OCI-LY1 (cell line): ENCODE measurements at regions not wholly inside any gene's neighbourhood (a gene's known extent, or its start where the extent isn't known, plus 50 kb on each side); places are given as distances from the start of the nearest gene placed in this dataset.

Experiments used
- H2AFZ ChIP-seq: fragments of 200-600 bp; sonication (generic), shearing (Covaris generic); 2 replicates; pipeline ENCODE4 v1.6.0; 2014; ENCODE audit warnings: antibody characterized with exemption, mild to moderate bottlenecking, low read length
- H3F3A ChIP-seq: fragments of 200-600 bp; sonication (generic), shearing (Covaris generic); 2 replicates; pipeline ENCODE4 v1.6.0; 2014; ENCODE audit warnings: mild to moderate bottlenecking, antibody characterized with exemption, low read length, moderate library complexity; ENCODE audit not compliant: insufficient read depth
- H3K27ac ChIP-seq: fragments of 200-600 bp; sonication (generic); 2 replicates; pipeline ENCODE4 v1.5.1; 2014; ENCODE audit warnings: low read length, mixed run types, mild to moderate bottlenecking, low read depth; ENCODE audit not compliant: poor library complexity, severe bottlenecking
- H3K27me3 ChIP-seq: fragments of 200-600 bp; sonication (generic); 2 replicates; pipeline ENCODE4 v1.6.0; 2014; ENCODE audit warnings: antibody characterized with exemption, mild to moderate bottlenecking, low read length, moderate library complexity; ENCODE audit not compliant: insufficient read depth
- H3K36me3 ChIP-seq: fragments of 200-600 bp; sonication (generic); 2 replicates; pipeline ENCODE4 v1.6.1; 2014; ENCODE audit warnings: mild to moderate bottlenecking, antibody characterized with exemption, low read length, moderate library complexity, mixed read lengths; ENCODE audit not compliant: insufficient read depth
- H3K4me1 ChIP-seq: fragments of 200-600 bp; sonication (generic); 2 replicates; pipeline ENCODE4 v1.5.1; 2014; ENCODE audit warnings: mild to moderate bottlenecking, low read length, moderate library complexity; ENCODE audit not compliant: insufficient read depth, severe bottlenecking
- H3K4me2 ChIP-seq: fragments of 200-600 bp; sonication (generic), shearing (Covaris generic); 2 replicates; pipeline ENCODE4 v1.6.1; 2014; ENCODE audit warnings: low read length
- H3K4me3 ChIP-seq: fragments of 200-600 bp; sonication (generic); 2 replicates; pipeline ENCODE4 v1.5.1; 2014; ENCODE audit warnings: low read length, low read depth, mild to moderate bottlenecking, mixed read lengths; ENCODE audit not compliant: poor library complexity, severe bottlenecking
- H3K79me2 ChIP-seq: fragments of 200-600 bp; shearing (Covaris generic); 2 replicates; pipeline ENCODE4 v1.6.1; 2016; ENCODE audit warnings: mixed run types, low read length, mixed read lengths; ENCODE audit not compliant: insufficient read depth
- H3K9ac ChIP-seq: fragments of 200-600 bp; sonication (generic), shearing (Covaris generic); 2 replicates; pipeline ENCODE4 v1.6.1; 2014; ENCODE audit warnings: mild to moderate bottlenecking, low read length, mixed read lengths
- H3K9me2 ChIP-seq: fragments of 200-600 bp; sonication (generic), shearing (Covaris generic); 2 replicates; pipeline ENCODE4 v1.6.1; 2014; ENCODE audit warnings: low read depth, mild to moderate bottlenecking, low read length, mixed read lengths
- H3K9me3 ChIP-seq: fragments of 200-600 bp; shearing (Covaris generic); 2 replicates; pipeline ENCODE4 v1.6.1; 2014; ENCODE audit warnings: low read length, mixed read lengths
- H4K20me1 ChIP-seq: fragments of 200-600 bp; sonication (generic), shearing (Covaris generic); 2 replicates; pipeline ENCODE4 v1.6.0; 2016; ENCODE audit warnings: mild to moderate bottlenecking, low read length; ENCODE audit not compliant: insufficient read depth
- EZH2 ChIP-seq: fragments of 200-600 bp; sonication (generic), shearing (Covaris generic); IDR thresholded peaks from 2 replicates; pipeline ENCODE4 v1.8.0; 2017; ENCODE audit warnings: borderline replicate concordance, mixed run types, mild to moderate bottlenecking, antibody characterized with exemption, low read length, moderate library complexity, mixed read lengths
- TF ChIP-seq, protein P1 (sequence below): fragments of 200-600 bp; sonication (generic), shearing (Covaris generic); IDR thresholded peaks from 2 replicates; pipeline ENCODE4 v1.5.1; 2017; ENCODE audit warnings: mild to moderate bottlenecking, antibody characterized with exemption, low read length, moderate library complexity, mixed read lengths

DNA sequence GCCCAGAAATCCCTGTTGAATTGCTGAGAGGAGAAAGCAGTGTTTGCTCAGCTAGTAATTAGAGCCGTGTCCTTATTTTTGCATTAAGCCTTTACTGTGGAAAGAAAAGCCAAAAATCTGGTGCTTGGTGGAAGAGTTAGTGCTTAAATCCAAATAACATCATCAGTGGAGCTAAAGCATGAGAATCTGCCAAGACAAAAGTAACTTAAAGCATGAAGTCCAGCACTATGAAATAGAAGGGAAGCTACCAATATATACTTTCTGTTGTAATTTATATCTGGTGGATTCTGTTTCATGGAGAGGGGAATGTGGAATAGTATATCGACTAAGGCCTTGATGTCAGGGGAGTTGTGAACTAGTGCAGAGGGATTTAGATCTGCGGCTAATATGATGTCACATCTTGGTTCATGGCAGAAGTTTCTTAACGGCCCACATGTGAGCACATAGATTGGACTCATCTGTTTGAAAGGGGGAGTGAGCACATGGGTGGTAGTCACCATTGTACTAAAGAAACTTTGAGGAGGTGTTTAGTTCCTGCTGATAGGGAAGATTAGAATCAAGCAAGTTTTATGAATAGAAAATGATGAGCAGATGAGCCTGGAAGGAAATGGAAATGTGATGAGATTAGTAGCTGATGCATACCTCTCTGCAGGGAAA is 224.4 kb upstream of the MTNR1B start:
- Histone ChIP-seq H3F3A (no peaks in the 10 kb centered on the region), H4K20me1 (no peaks in the 10 kb centered on the region), H3K27ac (no peak overlapping the region), H3K36me3 (no peaks in the 10 kb centered on the region), H2AFZ (no peak overlapping the region), H3K27me3 (no peaks in the 10 kb centered on the region), H3K9ac (no peak overlapping the region), H3K4me1 (no peaks in the 10 kb centered on the region), H3K79me2 (no peaks in the 10 kb centered on the region), H3K9me2 (no peaks in the 10 kb centered on the region), H3K4me2 (no peak overlapping the region), H3K4me3 (no peak overlapping the region), H3K9me3 (no peaks in the 10 kb centered on the region)
- no peak for TF ChIP-seq EZH2
- TF ChIP-seq, protein P1, sequence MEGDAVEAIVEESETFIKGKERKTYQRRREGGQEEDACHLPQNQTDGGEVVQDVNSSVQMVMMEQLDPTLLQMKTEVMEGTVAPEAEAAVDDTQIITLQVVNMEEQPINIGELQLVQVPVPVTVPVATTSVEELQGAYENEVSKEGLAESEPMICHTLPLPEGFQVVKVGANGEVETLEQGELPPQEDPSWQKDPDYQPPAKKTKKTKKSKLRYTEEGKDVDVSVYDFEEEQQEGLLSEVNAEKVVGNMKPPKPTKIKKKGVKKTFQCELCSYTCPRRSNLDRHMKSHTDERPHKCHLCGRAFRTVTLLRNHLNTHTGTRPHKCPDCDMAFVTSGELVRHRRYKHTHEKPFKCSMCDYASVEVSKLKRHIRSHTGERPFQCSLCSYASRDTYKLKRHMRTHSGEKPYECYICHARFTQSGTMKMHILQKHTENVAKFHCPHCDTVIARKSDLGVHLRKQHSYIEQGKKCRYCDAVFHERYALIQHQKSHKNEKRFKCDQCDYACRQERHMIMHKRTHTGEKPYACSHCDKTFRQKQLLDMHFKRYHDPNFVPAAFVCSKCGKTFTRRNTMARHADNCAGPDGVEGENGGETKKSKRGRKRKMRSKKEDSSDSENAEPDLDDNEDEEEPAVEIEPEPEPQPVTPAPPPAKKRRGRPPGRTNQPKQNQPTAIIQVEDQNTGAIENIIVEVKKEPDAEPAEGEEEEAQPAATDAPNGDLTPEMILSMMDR: no peak

DNA sequence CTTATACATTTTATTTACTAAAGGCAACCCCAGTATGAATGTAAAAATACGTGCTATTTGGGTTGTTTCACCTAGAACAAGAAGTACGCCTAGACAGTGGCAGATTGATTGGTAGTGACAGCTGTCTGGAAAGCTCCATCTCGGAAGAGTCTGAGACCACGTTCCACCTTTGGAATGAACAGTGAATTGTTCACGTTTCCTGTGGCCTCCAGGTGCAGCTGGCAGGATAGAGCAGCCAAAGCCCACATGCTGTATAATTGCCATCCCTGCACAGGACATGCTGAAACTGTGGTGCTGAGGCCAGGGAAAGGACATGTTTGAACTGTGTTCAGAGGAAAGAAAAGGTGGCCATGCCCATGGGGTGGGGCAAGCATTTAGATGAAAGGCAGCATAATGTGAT is 218.7 kb upstream of the MTNR1B start:
- no peak overlapping the region for H3K4me2 ChIP-seq
- TF ChIP-seq, protein P1: no peak
- TF ChIP-seq EZH2: no peak

DNA sequence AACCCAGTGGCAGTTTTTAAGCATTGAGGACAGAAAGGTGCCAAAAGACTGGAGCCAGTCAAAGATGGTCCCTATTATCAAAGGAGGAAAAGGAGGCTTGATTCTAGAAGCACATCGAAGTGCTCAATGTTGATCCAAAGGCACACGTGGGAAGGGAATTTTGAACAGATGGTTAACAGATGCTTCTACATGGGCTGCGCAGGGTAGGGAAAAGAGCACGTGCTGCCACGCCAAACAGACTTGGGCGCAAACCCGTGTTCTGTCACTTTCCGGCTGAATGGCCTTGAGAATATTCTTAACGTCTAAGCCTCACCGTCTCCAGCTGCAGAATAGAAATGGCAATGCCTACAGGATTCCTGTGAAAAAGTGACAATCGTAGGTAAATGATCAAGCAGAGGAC is 217.9 kb upstream of the MTNR1B start:
- H3K4me3 ChIP-seq: no peak overlapping the region
- no peaks in the 10 kb centered on the region for H3K4me1 ChIP-seq
- H3F3A ChIP-seq: no peaks in the 10 kb centered on the region
- no peaks in the 10 kb centered on the region for H3K9me3 ChIP-seq
- H3K36me3 ChIP-seq: no peaks in the 10 kb centered on the region
- TF ChIP-seq EZH2: no peak
- TF ChIP-seq, protein P1: no peak
- no peak overlapping the region for H2AFZ ChIP-seq
- H3K27me3 ChIP-seq: no peaks in the 10 kb centered on the region
- H3K9ac ChIP-seq: no peak overlapping the region
- H3K27ac ChIP-seq: no peak overlapping the region
- no peaks in the 10 kb centered on the region for H3K79me2 ChIP-seq
- H3K9me2 ChIP-seq: no peaks in the 10 kb centered on the region
- H4K20me1 ChIP-seq: no peaks in the 10 kb centered on the region
- H3K4me2 ChIP-seq: no peak overlapping the region

More for the DNA sequence above, 218.7 kb upstream of the MTNR1B start:
- no peak overlapping the region for H3K27ac ChIP-seq
- H3K27me3 ChIP-seq: no peaks in the 10 kb centered on the region
- no peaks in the 10 kb centered on the region for H4K20me1 ChIP-seq
- H3K4me1 ChIP-seq: no peaks in the 10 kb centered on the region
- H3F3A ChIP-seq: no peaks in the 10 kb centered on the region
- no peak overlapping the region for H3K9ac ChIP-seq
- no peak overlapping the region for H2AFZ ChIP-seq
- no peaks in the 10 kb centered on the region for H3K9me2 ChIP-seq
- H3K4me3 ChIP-seq: no peak overlapping the region
- no peaks in the 10 kb centered on the region for H3K79me2 ChIP-seq
- no peaks in the 10 kb centered on the region for H3K9me3 ChIP-seq
- no peaks in the 10 kb centered on the region for H3K36me3 ChIP-seq
